ENCODE measurements at regions not wholly inside any gene's neighbourhood (a gene's known extent, or its start where the extent isn't known, plus 50 kb on each side); places are given as distances from the start of the nearest gene placed in this dataset.
"Not testable (repeated sequence)": the region's sequence is repeated elsewhere in the genome, so short reads cannot be mapped to it uniquely, and the experiment has no call there.

DNA sequence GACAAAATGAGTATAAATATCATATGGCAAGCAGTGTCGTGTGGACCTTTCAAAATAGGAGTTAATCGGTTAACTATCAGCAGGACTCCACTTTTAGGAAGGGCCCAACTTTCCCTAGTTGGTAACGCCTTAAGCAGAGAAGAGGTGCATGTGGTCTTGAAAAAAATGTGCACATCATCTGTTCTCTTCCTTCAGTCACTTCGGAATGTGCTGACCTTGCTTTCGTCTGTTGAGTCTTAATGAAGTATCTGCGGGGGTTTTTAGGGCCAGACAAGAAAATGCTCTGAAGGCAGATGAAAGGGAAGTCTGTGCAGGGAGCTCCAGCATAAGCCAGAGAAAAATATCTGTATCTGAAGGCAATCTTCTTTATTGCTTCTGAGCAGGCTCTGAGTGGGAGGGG lies 185.2 kb downstream of the AEBP2 start:
- no peak for DNase-seq (ENCODE audit: extremely low read depth in 1 of 2, low read depth in 1 of 2)

DNA sequence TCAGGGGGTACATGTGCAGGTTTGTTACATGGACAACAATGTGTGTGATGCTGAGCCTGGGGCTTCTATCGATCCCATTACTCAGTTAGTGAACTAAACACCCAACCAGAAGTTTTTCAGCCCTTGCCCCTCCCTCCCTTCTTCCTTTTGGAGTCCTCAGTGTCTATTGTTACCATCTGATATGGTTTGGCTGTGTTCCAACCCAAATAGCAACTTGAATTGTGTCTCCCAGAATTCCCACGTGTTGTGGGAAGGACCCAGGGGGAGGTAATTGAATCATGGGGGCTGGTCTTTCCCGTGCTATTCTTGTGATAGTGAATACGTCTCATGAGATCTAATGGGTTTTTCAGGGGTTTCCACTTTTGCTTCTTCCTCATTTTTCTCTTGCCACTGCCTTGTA lies 186.3 kb downstream of the AEBP2 start:
- not testable (repeated sequence) for DNase-seq (ENCODE audit: extremely low read depth in 1 of 2, low read depth in 1 of 2)

DNA sequence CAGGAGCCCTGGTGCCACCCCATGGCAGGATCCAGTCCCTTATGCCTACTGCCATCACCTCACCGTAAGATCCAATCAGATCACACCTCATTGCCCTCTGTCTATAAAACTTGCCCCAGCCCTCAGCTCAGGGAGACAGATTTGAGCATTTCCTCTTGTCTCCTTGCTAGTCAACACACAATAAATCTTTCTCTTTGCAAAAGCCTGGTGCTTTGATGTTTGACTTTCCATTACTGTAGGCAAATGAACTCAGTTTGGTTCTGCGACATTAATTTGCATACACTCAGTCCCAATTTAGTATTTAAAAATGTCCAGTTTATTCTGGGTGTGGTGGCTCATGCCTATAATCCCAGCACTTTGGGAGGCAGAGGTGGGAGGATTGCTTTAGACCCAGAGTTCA lies 188.4 kb downstream of the AEBP2 start:
- DNase-seq (ENCODE audit: extremely low read depth in 1 of 2, low read depth in 1 of 2), result no peak

DNA sequence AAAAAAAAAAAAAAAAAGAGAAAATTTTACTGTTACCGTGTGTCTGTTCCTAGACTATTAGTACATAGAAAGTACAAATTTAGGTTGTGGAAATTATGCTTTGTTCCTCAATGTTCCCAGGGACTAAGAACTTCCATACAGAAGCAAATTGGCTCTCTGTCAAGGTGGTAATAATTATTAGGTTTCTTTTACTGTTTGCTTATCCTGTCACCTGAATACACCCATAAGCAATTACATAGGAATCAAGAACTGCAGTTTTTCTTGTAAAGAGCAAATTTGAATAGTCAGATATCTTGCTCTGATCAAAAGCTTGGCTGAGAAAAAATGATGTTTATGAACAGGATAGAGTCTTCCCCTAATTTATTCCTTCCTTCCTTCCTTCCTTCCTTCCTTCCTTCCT lies 191.2 kb downstream of the AEBP2 start:
- DNase-seq (ENCODE audit: extremely low read depth in 1 of 2, low read depth in 1 of 2), result no peak

DNA sequence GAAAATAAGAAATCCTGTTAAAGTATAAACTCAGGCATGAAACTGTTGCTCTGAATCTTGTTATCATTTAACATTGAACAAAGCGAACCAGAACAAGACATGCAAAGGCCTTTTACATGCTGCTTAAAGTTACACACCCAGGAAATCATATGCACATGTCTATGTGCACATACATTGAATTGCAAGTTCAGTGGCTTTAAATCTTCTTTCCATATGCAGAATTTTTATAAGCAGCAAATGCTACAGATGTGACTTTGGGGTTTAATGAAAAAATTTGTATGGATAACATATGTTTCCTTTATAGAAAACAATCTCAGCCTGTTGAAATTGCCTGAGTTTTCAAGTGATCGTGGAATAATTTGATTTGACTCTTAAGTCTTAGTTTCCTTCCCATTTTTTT lies 193.9 kb downstream of the AEBP2 start:
- DNase-seq (ENCODE audit: extremely low read depth in 1 of 2, low read depth in 1 of 2), result no peak

DNA sequence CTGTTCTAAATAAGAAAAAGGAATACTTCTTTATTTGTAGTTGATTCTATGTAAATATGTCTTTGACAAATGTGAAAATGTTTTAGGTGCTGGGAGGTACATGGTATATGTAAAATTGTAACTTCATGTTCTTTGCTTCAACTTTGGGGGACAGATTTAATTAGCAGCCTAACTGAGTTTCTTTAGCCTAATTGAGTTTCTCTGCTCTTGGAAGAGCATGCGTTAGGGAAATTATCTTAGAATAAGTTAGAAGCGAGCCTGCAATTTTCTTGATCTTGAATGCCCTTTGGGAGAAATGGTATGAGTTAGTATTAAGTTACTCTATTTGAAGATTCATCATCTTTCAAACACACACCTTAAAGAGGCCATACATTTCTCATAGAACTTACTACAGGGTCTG lies 194.3 kb downstream of the AEBP2 start:
- DNase-seq (ENCODE audit: extremely low read depth in 1 of 2, low read depth in 1 of 2), result no peak

DNA sequence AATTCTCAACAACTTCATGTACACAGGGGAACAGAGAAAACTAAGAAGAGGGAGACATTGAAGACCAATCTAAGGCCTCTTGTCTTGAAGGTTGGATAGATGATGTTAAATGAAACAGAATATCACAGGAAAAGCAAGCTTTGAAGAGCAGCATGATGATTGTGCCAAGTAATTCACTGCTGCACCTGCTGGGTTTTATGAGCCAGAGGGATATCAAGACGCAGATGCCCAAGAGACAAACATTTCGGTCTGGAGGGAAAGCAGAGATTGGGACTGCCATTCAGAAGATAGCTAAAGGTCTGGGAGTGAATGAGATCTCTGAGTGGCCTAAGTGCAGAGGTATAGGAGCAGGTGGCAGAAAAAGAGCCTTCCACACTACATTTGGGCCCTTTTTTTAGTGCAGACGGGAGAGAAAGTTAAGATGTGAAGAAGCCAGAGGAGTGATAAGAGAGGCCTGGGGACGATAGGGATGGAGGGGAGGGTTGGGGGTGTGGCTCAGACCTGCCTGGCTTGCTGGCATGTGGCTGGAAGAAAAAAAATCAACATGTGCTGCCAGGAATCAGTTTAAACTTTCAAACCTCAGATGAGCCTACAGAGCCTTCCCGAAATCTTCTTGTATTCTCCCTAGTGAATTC lies 200.6 kb downstream of the AEBP2 start:
- DNase-seq (ENCODE audit: extremely low read depth in 1 of 2, low read depth in 1 of 2), result no peak

DNA sequence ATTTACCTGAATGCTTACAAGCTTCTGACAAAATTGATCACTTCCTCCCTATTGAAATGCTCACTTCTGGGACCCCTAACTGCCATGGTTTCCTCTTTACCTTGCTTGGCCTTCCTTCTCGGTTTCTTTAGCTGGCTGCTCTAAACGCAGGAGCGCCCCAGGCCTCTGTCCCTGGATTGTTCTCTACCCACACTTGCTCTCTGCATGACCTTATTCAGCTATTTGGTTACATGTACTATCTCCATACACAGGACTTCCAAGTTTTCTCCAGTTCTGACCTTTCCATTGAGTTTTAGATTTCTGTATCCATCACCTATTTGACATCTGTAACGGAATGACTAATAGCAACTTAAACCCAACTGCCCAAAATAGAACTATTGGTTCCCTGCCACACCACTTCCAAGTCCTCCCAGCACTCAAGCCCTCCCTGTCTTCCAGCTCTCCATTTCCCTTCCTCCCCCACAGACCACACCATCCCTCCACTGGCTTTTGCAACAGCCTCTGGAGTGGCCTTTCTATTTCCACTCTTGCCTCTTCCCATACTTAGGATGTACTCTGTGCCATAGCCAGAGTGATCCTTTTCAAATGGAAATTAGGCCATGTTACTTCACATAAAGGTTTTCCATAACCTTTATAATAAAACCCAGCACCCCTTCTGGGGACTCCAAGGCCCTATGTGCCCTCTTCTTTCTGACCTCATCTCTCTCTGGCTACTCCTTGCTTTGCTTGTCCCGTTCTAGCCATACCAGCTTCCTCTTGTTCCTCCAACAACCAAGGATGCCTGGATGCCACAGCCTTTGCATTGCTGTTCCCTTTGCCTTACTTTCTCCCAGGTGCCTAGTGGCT lies 202.2 kb downstream of the AEBP2 start:
- DNase-seq (ENCODE audit: extremely low read depth in 1 of 2, low read depth in 1 of 2), result no peak

DNA sequence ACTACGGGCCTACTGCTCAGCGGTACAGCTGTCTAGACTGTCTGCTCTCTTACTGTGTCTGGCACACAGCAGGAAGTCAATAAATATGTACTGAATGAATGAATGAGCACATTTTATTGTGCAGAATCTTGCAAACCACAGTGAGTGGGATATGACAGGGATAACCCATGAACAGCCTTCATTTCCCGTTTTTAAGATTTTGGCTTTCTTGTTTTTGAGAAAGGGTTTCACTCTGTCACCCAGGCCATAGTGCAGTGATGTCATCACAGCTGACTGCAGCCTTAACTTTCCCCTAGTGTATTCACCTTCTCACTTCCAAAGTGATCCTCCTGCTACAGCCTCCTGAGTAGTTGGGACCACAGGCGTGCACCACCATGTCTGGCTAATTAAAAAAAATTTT lies 203.1 kb downstream of the AEBP2 start:
- DNase-seq (ENCODE audit: extremely low read depth in 1 of 2, low read depth in 1 of 2), result no peak

DNA sequence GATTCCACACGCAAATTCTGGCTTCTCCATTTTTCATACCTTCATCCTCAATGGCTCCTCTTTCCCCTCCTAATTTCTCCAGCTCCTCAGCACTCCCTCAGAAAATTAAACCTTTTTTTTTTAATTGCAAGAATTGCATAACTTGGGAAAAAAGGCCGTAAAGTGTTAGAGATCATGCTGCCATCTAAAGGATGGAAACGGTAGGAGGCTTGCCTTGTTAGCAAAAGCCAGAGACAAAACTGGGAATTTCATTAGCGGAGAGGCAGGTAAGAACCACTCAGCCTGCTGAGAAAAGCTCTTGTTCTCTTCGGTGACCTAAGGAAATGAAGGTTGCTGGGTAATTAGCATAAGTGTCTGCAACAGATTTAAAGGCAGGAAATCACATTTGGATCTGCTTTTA lies 204.3 kb downstream of the AEBP2 start:
- no peak for DNase-seq (ENCODE audit: extremely low read depth in 1 of 2, low read depth in 1 of 2)

DNA sequence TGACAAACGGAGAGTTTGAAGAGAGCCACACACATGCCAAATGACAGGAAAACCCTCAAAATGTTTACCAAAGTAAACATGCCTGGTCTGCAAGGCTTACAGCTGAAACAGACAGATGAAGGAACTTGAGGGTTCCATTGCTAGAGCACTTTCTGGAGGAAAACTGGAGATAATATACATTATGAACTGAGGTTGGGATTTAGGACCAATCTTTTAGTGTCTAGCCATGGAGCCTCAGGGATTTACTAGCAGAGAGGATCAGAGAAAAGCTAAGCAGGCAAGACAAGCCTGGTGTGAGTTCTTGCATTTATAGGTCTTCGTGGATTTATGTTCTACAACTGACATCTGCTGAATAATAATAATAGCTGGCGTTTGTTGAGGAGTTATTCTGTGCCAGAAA lies 205.3 kb downstream of the AEBP2 start:
- no peak for DNase-seq (ENCODE audit: extremely low read depth in 1 of 2, low read depth in 1 of 2)

DNA sequence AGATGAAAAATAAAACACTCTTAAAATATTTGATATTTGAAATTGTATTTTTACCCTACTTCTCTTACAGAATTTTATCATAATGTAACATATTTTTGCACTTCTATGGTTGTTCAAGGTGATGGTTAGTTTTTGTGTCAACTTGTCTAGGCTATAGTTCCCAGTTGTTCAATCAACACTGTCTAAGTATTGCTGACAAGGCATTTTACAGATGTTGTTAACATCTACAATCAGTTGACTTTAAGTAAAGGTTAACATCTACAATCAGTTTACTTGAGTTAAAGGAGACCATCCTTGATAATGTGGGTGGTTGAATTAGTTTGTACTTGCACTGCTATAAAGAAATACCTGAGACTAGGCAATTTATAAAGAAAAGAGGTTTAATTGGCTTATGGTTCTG lies 206.5 kb downstream of the AEBP2 start:
- no peak for DNase-seq (ENCODE audit: extremely low read depth in 1 of 2, low read depth in 1 of 2)

DNA sequence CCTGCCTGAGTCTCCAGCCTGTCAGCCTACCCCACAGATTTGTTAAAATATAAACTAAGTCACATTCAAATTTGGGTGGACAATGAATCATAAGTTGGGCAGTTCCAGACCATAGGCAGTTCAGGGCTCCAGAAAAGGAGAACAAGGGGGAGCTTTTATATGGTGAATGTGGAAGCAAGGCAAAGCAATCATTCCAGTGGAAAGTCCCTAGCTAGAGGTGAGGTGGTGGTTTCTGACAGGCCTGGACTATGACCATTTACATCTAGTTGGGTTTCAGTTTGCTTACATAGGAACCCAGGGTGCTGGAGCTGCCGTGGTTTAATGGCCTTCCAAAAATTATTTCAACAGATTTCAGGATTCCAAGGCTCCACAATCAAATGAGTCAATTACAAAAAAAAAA lies 207.3 kb downstream of the AEBP2 start:
- DNase-seq (ENCODE audit: extremely low read depth in 1 of 2, low read depth in 1 of 2), result no peak

DNA sequence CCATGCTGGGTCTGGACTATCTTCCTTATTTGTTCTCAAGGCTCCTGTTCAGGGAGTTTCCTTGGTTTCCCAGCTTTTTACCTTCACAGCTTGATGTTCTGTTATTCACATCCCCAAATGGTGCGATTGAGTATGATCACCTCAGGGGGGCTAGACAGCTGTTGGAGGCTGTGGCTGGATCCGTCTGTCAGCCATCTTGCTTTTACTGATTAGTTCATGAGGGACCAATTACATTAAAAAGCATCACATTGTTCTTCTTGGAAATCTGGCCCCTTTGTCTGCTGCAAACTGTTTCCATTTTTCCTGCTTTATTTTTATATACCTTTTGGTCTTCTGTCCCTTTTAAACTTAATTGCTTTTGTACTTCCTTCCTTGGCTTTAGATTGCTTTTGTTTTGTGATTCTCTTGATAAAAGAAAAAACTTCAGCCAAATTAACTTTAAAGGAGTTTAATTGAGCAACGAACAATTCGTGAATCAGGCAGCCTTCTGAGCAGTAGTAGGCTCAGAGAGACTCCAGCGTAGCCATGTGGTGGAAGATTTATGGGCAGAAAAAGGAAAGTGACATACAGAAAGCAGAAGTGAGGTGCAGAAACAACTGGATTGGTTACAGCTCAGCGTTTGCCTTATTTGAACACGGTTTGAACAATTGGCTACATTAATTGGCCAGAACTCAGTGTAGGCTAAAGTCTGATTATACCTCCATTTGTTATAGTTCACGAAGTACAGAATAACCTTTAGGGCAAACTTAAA lies 208.7 kb downstream of the AEBP2 start:
- no peak for DNase-seq (ENCODE audit: extremely low read depth in 1 of 2, low read depth in 1 of 2)

DNA sequence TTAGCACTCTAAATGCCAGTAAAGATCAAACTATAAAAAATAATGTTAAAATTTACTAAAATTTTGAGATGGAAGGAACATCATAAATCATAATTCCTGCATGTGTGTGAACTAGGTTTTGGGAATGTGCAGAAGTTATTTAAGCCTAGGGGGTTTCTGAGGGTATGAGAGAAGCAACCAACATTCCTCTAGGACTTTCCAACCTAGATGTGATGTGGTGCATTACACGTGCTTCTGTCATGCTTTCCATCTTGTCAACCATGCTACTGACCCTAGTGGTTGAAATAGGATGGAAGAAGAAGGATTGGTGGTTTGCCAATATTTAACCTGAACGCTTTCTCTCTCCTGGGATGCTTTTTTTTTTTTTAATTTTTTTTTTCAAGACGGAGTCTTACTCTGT lies 209.3 kb downstream of the AEBP2 start:
- no peak for DNase-seq (ENCODE audit: extremely low read depth in 1 of 2, low read depth in 1 of 2)

DNA sequence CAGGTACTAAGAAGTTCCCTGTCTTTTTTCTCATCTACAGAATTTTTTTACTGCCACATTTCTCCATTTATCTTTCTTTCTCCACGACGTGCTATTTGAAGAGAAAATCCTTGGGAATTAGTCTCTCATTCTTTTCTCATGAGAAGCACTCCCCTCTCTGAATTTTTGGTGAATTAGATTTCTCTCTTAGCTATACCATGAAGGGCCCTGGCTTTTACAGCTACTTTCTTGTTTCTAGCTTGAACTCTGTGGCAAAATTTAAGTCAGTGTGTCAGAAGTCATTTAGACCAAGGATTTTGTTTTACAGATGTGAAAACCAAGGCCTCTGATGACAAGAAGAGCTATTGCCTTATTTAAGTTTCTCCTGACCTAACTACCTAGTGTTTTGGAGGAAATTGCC lies 213.1 kb downstream of the AEBP2 start:
- DNase-seq (ENCODE audit: extremely low read depth in 1 of 2, low read depth in 1 of 2), result no peak

DNA sequence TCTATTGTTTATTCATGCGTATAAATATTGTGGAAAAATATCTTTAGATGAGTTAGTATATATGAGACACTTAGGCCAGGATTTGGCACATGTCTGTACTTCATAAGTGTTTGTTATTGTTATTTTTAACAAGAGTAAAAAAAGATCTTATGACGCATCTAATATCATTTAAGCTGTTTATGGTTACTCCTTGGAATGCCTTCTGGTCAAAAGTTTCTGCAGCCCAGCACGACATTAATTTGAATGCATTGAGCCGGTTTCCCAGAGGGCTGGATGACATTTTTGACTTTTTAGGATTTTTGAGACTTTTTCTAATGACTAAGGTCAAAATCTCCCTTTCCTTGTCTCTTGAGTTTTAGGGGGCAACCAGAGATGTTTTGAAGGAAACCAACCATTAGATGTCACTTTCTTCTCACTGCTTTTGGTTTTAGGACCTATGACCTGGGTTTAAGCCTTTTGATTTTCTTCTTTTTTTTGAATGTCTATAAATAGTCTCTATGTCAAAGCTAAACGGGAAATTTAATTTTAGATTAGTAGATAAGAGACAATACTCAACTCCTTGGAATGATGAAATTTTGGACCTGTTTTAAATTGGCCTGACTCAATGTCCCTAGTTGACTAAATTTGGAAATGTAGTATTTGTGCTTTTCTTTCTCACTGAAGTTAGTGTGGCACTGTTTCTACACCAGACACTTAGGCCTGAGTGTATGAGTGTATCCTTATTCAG lies 215.5 kb downstream of the AEBP2 start:
- no peak for DNase-seq (ENCODE audit: extremely low read depth in 1 of 2, low read depth in 1 of 2)

DNA sequence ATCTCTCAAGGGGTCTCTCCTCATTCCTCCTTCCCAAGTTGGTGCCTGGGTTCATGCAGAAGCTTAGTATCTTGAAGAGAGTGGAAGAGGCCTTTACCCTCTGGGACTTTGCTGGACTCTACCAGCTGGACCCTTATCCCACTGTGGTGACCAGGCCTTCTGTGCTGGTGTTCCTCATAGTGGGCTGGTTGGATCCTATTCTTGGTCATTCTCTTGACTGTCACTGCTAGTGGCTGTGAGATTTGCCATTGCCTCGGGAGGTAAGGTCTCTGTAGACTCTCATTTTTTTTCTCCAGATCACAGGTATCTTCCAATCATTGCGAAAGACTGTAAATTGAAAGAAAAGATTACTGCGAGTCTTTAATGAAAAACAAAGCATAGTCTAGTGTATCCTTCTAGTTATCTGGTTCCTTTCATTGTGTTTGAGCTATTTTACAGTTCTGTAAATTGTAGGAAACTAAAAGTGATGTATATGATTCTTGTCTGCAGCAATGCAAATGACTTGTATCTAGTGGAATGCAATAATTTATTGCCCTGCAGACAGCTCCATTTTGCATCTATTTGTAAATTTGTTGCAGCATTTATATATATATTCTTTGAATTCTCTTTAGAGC lies 217.9 kb downstream of the AEBP2 start:
- no peak for DNase-seq (ENCODE audit: extremely low read depth in 1 of 2, low read depth in 1 of 2)

DNA sequence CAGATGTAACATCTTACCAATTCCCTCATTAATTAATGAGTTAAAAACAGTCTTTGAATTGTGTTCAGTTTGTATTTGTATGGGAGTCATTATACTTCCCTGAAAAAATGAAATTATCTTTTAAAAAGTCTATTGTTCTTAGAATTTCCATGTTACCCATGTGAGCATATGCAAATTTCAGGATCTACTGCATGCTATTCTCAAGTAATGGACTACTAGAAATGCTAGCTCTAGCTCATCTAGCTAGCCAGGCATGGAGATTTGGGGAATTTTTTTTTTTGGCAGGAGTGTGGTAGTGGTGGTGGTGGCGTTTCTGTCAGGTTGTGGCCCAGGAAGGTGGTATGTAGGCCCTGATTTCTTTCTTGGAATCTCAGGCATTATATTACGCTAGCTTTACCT lies 218.4 kb downstream of the AEBP2 start:
- no peak for DNase-seq (ENCODE audit: extremely low read depth in 1 of 2, low read depth in 1 of 2)

DNA sequence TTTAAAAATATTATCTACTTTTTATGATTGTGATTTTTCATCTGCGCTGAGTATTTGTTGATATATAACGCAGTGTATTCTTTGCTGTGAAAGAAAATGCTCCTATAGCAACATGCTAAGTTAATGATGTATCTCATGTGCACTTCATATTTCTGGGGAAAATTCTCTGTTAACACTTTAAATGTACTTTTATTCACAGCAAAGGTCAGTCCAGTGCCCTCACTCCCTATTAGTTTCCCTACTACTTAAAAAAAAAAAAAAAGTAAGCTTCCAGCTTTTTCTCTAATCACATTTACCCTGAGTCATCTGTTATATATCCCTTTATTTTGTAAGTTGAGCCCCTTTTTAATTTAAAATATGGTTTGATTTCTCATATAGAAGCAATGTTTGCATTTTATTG lies 219.8 kb downstream of the AEBP2 start:
- no peak for DNase-seq (ENCODE audit: extremely low read depth in 1 of 2, low read depth in 1 of 2)

DNA sequence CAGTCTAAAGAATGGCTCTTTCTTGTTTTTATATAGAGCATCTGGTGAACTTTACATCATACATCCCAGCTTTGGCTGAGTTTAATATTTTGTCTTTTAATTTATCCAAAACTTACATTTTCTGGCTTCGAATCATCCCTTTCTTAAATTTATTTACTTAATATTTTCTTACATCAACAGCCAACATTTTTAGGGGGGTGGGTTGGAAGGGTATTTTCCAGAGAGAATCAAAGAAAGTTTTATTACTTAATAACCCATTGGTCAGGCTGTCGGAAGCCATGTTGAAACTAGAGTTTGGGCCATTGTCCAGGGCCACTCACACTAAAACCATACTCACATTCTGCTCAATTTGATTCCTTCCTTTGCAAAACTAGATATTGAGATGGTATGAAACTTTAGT lies 220.2 kb downstream of the AEBP2 start:
- no peak for DNase-seq (ENCODE audit: extremely low read depth in 1 of 2, low read depth in 1 of 2)
